Spleen (tissue), 11 donors: ENCODE measurements at regions not wholly inside any gene's neighbourhood (a gene's known extent, or its start where the extent isn't known, plus 50 kb on each side); places are given as distances from the start of the nearest gene placed in this dataset.

Experiments used
- DNase-seq: peaks from one replicate; pipeline ENCODE4 v3.0.0-alpha.2; 2020
- H3K27ac ChIP-seq, 8 donors: fragments of 200-600 bp; sonication (generic) in 7 of 8; 1 replicate in 4 of 8; 2 replicates in 4 of 8; pipeline versions ENCODE4 v1.5.0 to v1.8.0; 2016 to 2021; ENCODE audit warnings: inconsistent platforms in 4 of 8, mild to moderate bottlenecking in 4 of 8, moderate library complexity in 1 of 8
- H3K27me3 ChIP-seq, 7 donors: fragments of 200-600 bp; sonication (generic) in 6 of 7; replicated peaks in 1 of 7; 1 replicate in 4 of 7; 2 replicates in 3 of 7; pipeline versions ENCODE4 v1.5.0 to v1.8.0; 2016 to 2021; ENCODE audit warnings: inconsistent platforms in 3 of 7, mild to moderate bottlenecking in 1 of 7
- H3K36me3 ChIP-seq, 6 donors: fragments of 200-600 bp; sonication (generic) in 5 of 6; 1 replicate in 4 of 6; 2 replicates in 2 of 6; pipeline versions ENCODE4 v1.5.0 to v1.8.0; 2016 to 2021; ENCODE audit warnings: inconsistent platforms in 2 of 6
- H3K4me1 ChIP-seq, 6 donors: fragments of 200-600 bp; sonication (generic) in 5 of 6; 1 replicate in 3 of 6; 2 replicates in 3 of 6; pipeline versions ENCODE4 v1.5.0 to v1.8.0; 2016 to 2021; ENCODE audit warnings: inconsistent platforms in 3 of 6
- H3K4me3 ChIP-seq, 8 donors: fragments of 200-600 bp; sonication (generic) in 7 of 8; 1 replicate in 4 of 8; 2 replicates in 4 of 8; pipeline versions ENCODE4 v1.5.0 to v1.8.0; 2016 to 2021; ENCODE audit warnings: inconsistent platforms in 4 of 8, mild to moderate bottlenecking in 4 of 8, moderate library complexity in 2 of 8
- H3K9me3 ChIP-seq, 8 donors: fragments of 200-600 bp; sonication (generic) in 7 of 8; 1 replicate in 4 of 8; 2 replicates in 4 of 8; pipeline versions ENCODE4 v1.5.0 to v1.8.0; 2016 to 2021; ENCODE audit warnings: inconsistent platforms in 4 of 8
- CTCF ChIP-seq, 11 experiments: fragments of 200-600 bp in 7 of 11; fragments of 450-650 bp in 4 of 11; sonication (generic) in 4 of 11; IDR thresholded peaks in 8 of 11; conservative IDR thresholded peaks in 3 of 11; 1 replicate in 7 of 11; 2 replicates in 4 of 11; pipeline versions ENCODE4 v1.4.0 to v1.8.0; 2016 to 2021; ENCODE audit warnings: antibody characterized with exemption in 11 of 11, inconsistent platforms in 4 of 11, mild to moderate bottlenecking in 1 of 11
- POLR2A ChIP-seq, 3 donors: fragments of 450-650 bp; IDR thresholded peaks; one replicate each; pipeline ENCODE4 v1.5.1; 2017; ENCODE audit warnings: antibody characterized with exemption in 3 of 3, mild to moderate bottlenecking in 1 of 3
- POLR2AphosphoS5 ChIP-seq, 3 donors: sonication (generic); formaldehyde crosslinking; IDR thresholded peaks; one replicate each; pipeline ENCODE4 v1.5.1; 2017; ENCODE audit warnings: antibody characterized with exemption in 3 of 3
- WGBS, 5 donors: extraction: QIAGEN DNeasy Blood & Tissue Kit in 3 of 5; methylation state at CpG; one replicate each; pipeline versions ENCODE4 v1.1.5 to v1.1.7; 2013 to 2018; 5-methylcytosine and 5-hydroxymethylcytosine counted together
- intact Hi-C: fragments of 100-400 bp; cut with DNase I; formaldehyde crosslinking; loops from one replicate; pipeline ENCODE4 v1.15.0; 2023; ENCODE audit warnings: low total_unique reads
- donor health status: healthy with polysubstance abuse.
- donor health status: DM: no; HTN: no; CAD: no; lungs with moderate emphysema.
- donor health status: DM: no; HTN: no; CAD: no.
- donor health status: Bipolar disorder and iron deficiency.
- donor health status: healthy.
- donor health status: DM: no; HTN: no; CAD: no.
- donor health status: DM: yes; HTN: yes; CAD: no.

GRCh38 chr13:62444805-62445204 lies 1029.2 kb upstream of the PCDH20 start:
- no peaks in the 10 kb centered on the region for H3K27me3 ChIP-seq
- H3K4me3 ChIP-seq: no peak overlapping the region
- 57 to 90% (median 75%) methylated on average over 2 of the region's 2 CpGs for WGBS, 5 donors
- H3K4me1 ChIP-seq: no peaks in the 10 kb centered on the region
- no peaks in the 10 kb centered on the region for H3K36me3 ChIP-seq
- H3K9me3 ChIP-seq: peaks cover 0 to 26% (median 7%) of the 10 kb centered on the region in 8 donors
- H3K27ac ChIP-seq: no peak overlapping the region
- no peak for DNase-seq
- TF ChIP-seq POLR2A (IDR thresholded peaks at IDR 0.05) (no peak), POLR2AphosphoS5 (IDR thresholded peaks at IDR 0.05) (no peak), CTCF (IDR thresholded peaks at IDR 0.05 in 8 of 11, conservative IDR thresholded peaks at IDR 0.05 in 3 of 11) (no peak)
- intact Hi-C loops: no loop called here

- Histone ChIP-seq H3K36me3 (no peaks in the 10 kb centered on the region), H3K27me3 (no peaks in the 10 kb centered on the region), H3K27ac (no peak overlapping the region), H3K9me3 (peaks cover 0 to 3% (median 0%) of the 10 kb centered on the region in 8 donors), H3K4me1 (no peaks in the 10 kb centered on the region), H3K4me3 (no peak overlapping the region)
- TF ChIP-seq CTCF (IDR thresholded peaks at IDR 0.05 in 8 of 11, conservative IDR thresholded peaks at IDR 0.05 in 3 of 11) (no peak), POLR2AphosphoS5 (IDR thresholded peaks at IDR 0.05) (no peak), POLR2A (IDR thresholded peaks at IDR 0.05) (no peak)
- no peak for DNase-seq
- intact Hi-C loops: no loop called here
Measured at GRCh38 chr13:62434081-62434480, 1018.4 kb upstream of the PCDH20 start.

- H3K36me3 ChIP-seq: no peaks in the 10 kb centered on the region
- DNase-seq: no peak
- no peaks in the 10 kb centered on the region for H3K27me3 ChIP-seq
- H3K9me3 ChIP-seq: peaks cover 0 to 3% (median 0%) of the 10 kb centered on the region in 8 donors
- H3K4me3 ChIP-seq: no peak overlapping the region
- no peaks in the 10 kb centered on the region for H3K4me1 ChIP-seq
- no peak overlapping the region for H3K27ac ChIP-seq
- TF ChIP-seq CTCF (IDR thresholded peaks at IDR 0.05 in 8 of 11, conservative IDR thresholded peaks at IDR 0.05 in 3 of 11) (no peak), POLR2AphosphoS5 (IDR thresholded peaks at IDR 0.05) (no peak), POLR2A (IDR thresholded peaks at IDR 0.05) (no peak)
- intact Hi-C loops: no loop called here
Measured at GRCh38 chr13:62433660-62434059, 1018.0 kb upstream of the PCDH20 start.

GRCh38 chr13:62432906-62433305 lies 1017.3 kb upstream of the PCDH20 start:
- Histone ChIP-seq H3K9me3 (peaks cover 0 to 3% (median 0%) of the 10 kb centered on the region in 8 donors), H3K27ac (no peak overlapping the region), H3K36me3 (no peaks in the 10 kb centered on the region), H3K27me3 (no peaks in the 10 kb centered on the region), H3K4me1 (no peaks in the 10 kb centered on the region), H3K4me3 (no peak overlapping the region)
- DNase-seq: no peak
- no peak for TF ChIP-seq CTCF (IDR thresholded peaks at IDR 0.05 in 8 of 11, conservative IDR thresholded peaks at IDR 0.05 in 3 of 11)
- no peak for TF ChIP-seq POLR2AphosphoS5 (IDR thresholded peaks at IDR 0.05)
- intact Hi-C loops: no loop called here
